Esophagus squamous epithelium (tissue), 4 donors: ENCODE measurements at regions not wholly inside any gene's neighbourhood (a gene's known extent, or its start where the extent isn't known, plus 50 kb on each side); places are given as distances from the start of the nearest gene placed in this dataset.

Source experiments
- CTCF ChIP-seq, 6 experiments: fragments of 450-650 bp in 4 of 6; fragments of 200-600 bp in 2 of 6; sonication (generic) in 2 of 6; IDR thresholded peaks; one replicate each; pipeline ENCODE4 v1.5.1; 2016 to 2019; ENCODE audit warnings: antibody characterized with exemption in 6 of 6, mild to moderate bottlenecking in 4 of 6, moderate library complexity in 4 of 6
- POLR2A ChIP-seq, 4 donors: fragments of 450-650 bp; IDR thresholded peaks; one replicate each; pipeline ENCODE4 v1.6.1; 2017; ENCODE audit warnings: antibody characterized with exemption in 4 of 4, mild to moderate bottlenecking in 4 of 4, moderate library complexity in 3 of 4

- TF ChIP-seq POLR2A (IDR thresholded peaks at IDR 0.05), result no peak
- no peak for TF ChIP-seq CTCF (IDR thresholded peaks at IDR 0.05)
Measured at GRCh38 chr2:105575499-105576025, 169.2 kb upstream of the NCK2 start.
